H1 (cell line): ENCODE measurements at regions not wholly inside any gene's neighbourhood (a gene's known extent, or its start where the extent isn't known, plus 50 kb on each side); places are given as distances from the start of the nearest gene placed in this dataset.

ENCODE experiments used
- CTCF ChIA-PET: fragments of 300-600 bp; sonication (Branson Sonifier 250); formaldehyde crosslinking; loops from one replicate; lab custom pipeline; 2021; ENCODE audit not compliant: partially characterized antibody; lab: Charles Lee
- POLR2A ChIA-PET: fragments of 300-600 bp; sonication (Branson Sonifier 250); formaldehyde crosslinking; loops from one replicate; lab custom pipeline; 2021; ENCODE audit warnings: inconsistent platforms; ENCODE audit not compliant: partially characterized antibody; lab: Charles Lee
- DNase-seq, 2 experiments: peaks; one replicate each; pipeline versions ENCODE4 v3.0.0 to v3.0.0-alpha.2; 2010 to 2022; ENCODE audit warnings: low spot score in 2 of 2, low read depth in 1 of 2, mixed read lengths in 1 of 2
- FAIRE-seq: peaks from 2 replicates; lab custom pipeline; 2011; peaks lifted over from hg19 to GRCh38; lab: Jason Lieb, UNC
- H2AFZ ChIP-seq: 2 replicates; pipeline ENCODE4 v1.8.1; 2012; ENCODE audit warnings: low read length, inconsistent platforms
- H2AK5ac ChIP-seq: 2 replicates; pipeline ENCODE4 v1.6.1; 2013; ENCODE audit warnings: low read depth, low read length
- H2BK120ac ChIP-seq: replicated peaks from 2 replicates; pipeline ENCODE3; 2013; ENCODE audit warnings: low read depth, low read length, inconsistent platforms
- H2BK12ac ChIP-seq: 2 replicates; pipeline ENCODE4 v1.6.1; 2013; ENCODE audit warnings: low read depth, low read length
- H2BK15ac ChIP-seq: 2 replicates; pipeline ENCODE4 v1.6.1; 2013; ENCODE audit warnings: low read length
- H2BK20ac ChIP-seq: 2 replicates; pipeline ENCODE4 v1.6.1; 2013; ENCODE audit warnings: low read length
- H2BK5ac ChIP-seq: 2 replicates; pipeline ENCODE4 v1.6.1; 2013; ENCODE audit warnings: low read depth, low read length
- H3K14ac ChIP-seq: 2 replicates; pipeline ENCODE4 v1.6.1; 2013; ENCODE audit warnings: inconsistent platforms; ENCODE audit not compliant: insufficient read length
- H3K18ac ChIP-seq: 2 replicates; pipeline ENCODE4 v1.6.1; 2013; ENCODE audit warnings: low read length; ENCODE audit errors: extremely low read depth
- H3K23ac ChIP-seq: 2 replicates; pipeline ENCODE4 v1.6.1; 2013; ENCODE audit warnings: inconsistent platforms; ENCODE audit not compliant: insufficient read length
- H3K23me2 ChIP-seq: 2 replicates; pipeline ENCODE4 v1.6.1; 2013; ENCODE audit warnings: low read depth, low read length
- H3K27ac ChIP-seq: 2 replicates; pipeline ENCODE4 v1.6.1; 2011; ENCODE audit warnings: low read depth, low read length, inconsistent platforms
- H3K27me3 ChIP-seq, 4 experiments: replicated peaks in 1 of 4; 1 replicate in 1 of 4; 2 replicates in 3 of 4; pipeline versions ENCODE4 v1.6.1 to v1.8.1; 2011 to 2013; ENCODE audit warnings: low read length in 3 of 4, mild to moderate bottlenecking in 3 of 4, inconsistent platforms in 2 of 4, mixed read lengths in 2 of 4, moderate library complexity in 1 of 4; ENCODE audit not compliant: control insufficient read depth in 3 of 4, insufficient read depth in 3 of 4; ENCODE audit errors: extremely low read depth in 1 of 4
- H3K36me3 ChIP-seq, 4 experiments: 2 replicates each; pipeline versions ENCODE4 v1.6.1 to v1.8.1; 2011 to 2013; ENCODE audit warnings: mild to moderate bottlenecking in 4 of 4, low read length in 3 of 4, moderate library complexity in 2 of 4, control low read depth in 1 of 4, inconsistent platforms in 1 of 4; ENCODE audit not compliant: insufficient read depth in 4 of 4, control insufficient read depth in 2 of 4
- H3K4ac ChIP-seq: replicated peaks from 2 replicates; pipeline ENCODE3; 2013; ENCODE audit warnings: low read length, low read depth, mixed read lengths, inconsistent platforms; ENCODE audit not compliant: insufficient read length
- H3K4me1 ChIP-seq, 4 experiments: replicated peaks in 1 of 4; 1 replicate in 1 of 4; 2 replicates in 3 of 4; pipeline versions ENCODE4 v1.6.1 to v1.8.1; 2011 to 2013; ENCODE audit warnings: low read length in 3 of 4, inconsistent platforms in 2 of 4, mixed read lengths in 1 of 4; ENCODE audit not compliant: insufficient read depth in 4 of 4, control insufficient read depth in 3 of 4
- H3K4me2 ChIP-seq, 2 experiments: 2 replicates each; pipeline versions ENCODE4 v1.6.1 to v1.8.1; 2011 to 2013; ENCODE audit warnings: low read depth in 2 of 2, low read length in 2 of 2, control low read depth in 1 of 2, inconsistent platforms in 1 of 2, mild to moderate bottlenecking in 1 of 2; ENCODE audit not compliant: insufficient read depth in 1 of 2
- H3K4me3 ChIP-seq, 4 experiments: fragments of 200-600, 300-600 bp in 1 of 4; sonication (generic), shearing (Covaris generic), sonication (Bioruptor Twin) in 1 of 4; 2 replicates each; pipeline versions ENCODE4 v1.5.1 to v1.8.1; 2011 to 2016; ENCODE audit warnings: low read length in 4 of 4, low read depth in 3 of 4, control low read depth in 2 of 4, inconsistent platforms in 2 of 4, mild to moderate bottlenecking in 2 of 4, mixed read lengths in 1 of 4, moderate library complexity in 1 of 4; ENCODE audit not compliant: insufficient read depth in 2 of 4; ENCODE audit errors: extremely low read depth in 1 of 4
- H3K56ac ChIP-seq: replicated peaks from 2 replicates; pipeline ENCODE3; 2013; ENCODE audit warnings: low read depth, mild to moderate bottlenecking, mixed read lengths, low read length, inconsistent platforms; ENCODE audit not compliant: insufficient read length
- H3K79me1 ChIP-seq: 2 replicates; pipeline ENCODE4 v1.6.1; 2013; ENCODE audit warnings: low read depth, low read length, control low read depth
- H3K79me2 ChIP-seq, 2 experiments: 2 replicates each; pipeline versions ENCODE4 v1.6.1 to v1.8.1; 2012 to 2013; ENCODE audit warnings: low read length in 2 of 2, mild to moderate bottlenecking in 2 of 2, inconsistent platforms in 1 of 2; ENCODE audit not compliant: insufficient read depth in 2 of 2, control insufficient read depth in 1 of 2
- H3K9ac ChIP-seq, 4 experiments: replicated peaks in 1 of 4; 1 replicate in 1 of 4; 2 replicates in 3 of 4; pipeline versions ENCODE4 v1.6.1 to v1.8.1; 2011 to 2013; ENCODE audit warnings: low read depth in 3 of 4, low read length in 3 of 4, control low read depth in 2 of 4, mild to moderate bottlenecking in 2 of 4, moderate library complexity in 2 of 4, inconsistent platforms in 1 of 4; ENCODE audit errors: extremely low read depth in 1 of 4
- H3K9me3 ChIP-seq, 2 experiments: 2 replicates each; pipeline versions ENCODE4 v1.6.1 to v1.8.1; 2012 to 2013; ENCODE audit warnings: mild to moderate bottlenecking in 2 of 2, moderate library complexity in 2 of 2, control low read depth in 1 of 2, inconsistent platforms in 1 of 2, low read depth in 1 of 2, low read length in 1 of 2, mixed read lengths in 1 of 2; ENCODE audit not compliant: insufficient read depth in 2 of 2
- H4K20me1 ChIP-seq, 2 experiments: replicated peaks in 1 of 2; 2 replicates each; pipeline versions ENCODE3 to v1.8.1; 2011 to 2013; ENCODE audit warnings: inconsistent platforms in 2 of 2, low read length in 2 of 2, mild to moderate bottlenecking in 1 of 2; ENCODE audit not compliant: insufficient read depth in 2 of 2, control insufficient read depth in 1 of 2
- H4K5ac ChIP-seq: 2 replicates; pipeline ENCODE4 v1.6.1; 2013; ENCODE audit warnings: low read length, low read depth, mixed read lengths, inconsistent platforms; ENCODE audit not compliant: insufficient read length
- H4K8ac ChIP-seq: 2 replicates; pipeline ENCODE4 v1.8.0; 2013; ENCODE audit warnings: mild to moderate bottlenecking, moderate library complexity, low read length, inconsistent platforms; ENCODE audit not compliant: insufficient read depth; ENCODE audit errors: extremely low read depth
- H4K91ac ChIP-seq: replicated peaks from 2 replicates; pipeline ENCODE3; 2013; ENCODE audit warnings: low read length, mixed read lengths, inconsistent platforms; ENCODE audit not compliant: insufficient read length
- CREB1 ChIP-seq: IDR thresholded peaks from 2 replicates; pipeline ENCODE4 v1.6.1; 2012; ENCODE audit warnings: inconsistent platforms
- WGBS, 2 experiments: shearing (Covaris generic) in 1 of 2; methylation state at CpG; one replicate each; pipeline versions ENCODE4 v1.1.6 to v1.1.7; 2013 to 2015; ENCODE audit warnings: low lambda C conversion rate in 2 of 2, mixed read lengths in 2 of 2, inconsistent platforms in 1 of 2, low coverage in 1 of 2, missing lambda C conversion rate in 1 of 2; ENCODE audit not compliant: insufficient replicate concordance in 2 of 2, insufficient coverage in 1 of 2, insufficient read length in 1 of 2; ENCODE audit errors: extremely low coverage in 1 of 2, missing lambda C conversion rate in 1 of 2; 5-methylcytosine and 5-hydroxymethylcytosine counted together

- Histone ChIP-seq H2BK12ac (no peak overlapping the region), H3K4ac (no peak overlapping the region), H3K9me3 (no peaks in the 10 kb centered on the region), H3K14ac (no peak overlapping the region), H2BK20ac (no peak overlapping the region), H3K18ac (no peak overlapping the region), H2AK5ac (no peak overlapping the region), H3K79me1 (no peaks in the 10 kb centered on the region), H3K23ac (no peak overlapping the region), H3K4me1 (no peaks in the 10 kb centered on the region; a peak in 1 of 7 replicates), H4K8ac (no peak overlapping the region), H3K36me3 (no peaks in the 10 kb centered on the region), H2BK5ac (no peak overlapping the region), H3K27me3 (no peaks in the 10 kb centered on the region), H2AFZ (no peak overlapping the region), H2BK120ac (no peak overlapping the region), H3K4me2 (no peak overlapping the region), H4K91ac (no peak overlapping the region), H4K5ac (no peak overlapping the region), H3K9ac (no peak overlapping the region), H3K23me2 (no peaks in the 10 kb centered on the region), H3K79me2 (no peaks in the 10 kb centered on the region), H3K56ac (no peak overlapping the region), H4K20me1 (no peaks in the 10 kb centered on the region), H3K27ac (no peak overlapping the region), H3K4me3 (no peak overlapping the region), H2BK15ac (no peak overlapping the region)
- no peak for TF ChIP-seq CREB1
- FAIRE-seq, result no peak
- 100% methylated on average over 1 of the region's 1 CpG; no CpG with 5 or more reads in 1 of the 2 experiments for WGBS, 2 experiments
- ChIA-PET CTCF (interaction anchor here (0.7 kb wide), 1 partner anchor 482 kb away, joined by 3 read pairs; no protein-coding TSS in a partner anchor), POLR2A (no interaction called here)
- DNase-seq, result no peak
Observed at GRCh38 chrX:22424919-22425318, 152.2 kb downstream of the CBLL2 start.
